ENCODE measurements at regions not wholly inside any gene's neighbourhood (a gene's known extent, or its start where the extent isn't known, plus 50 kb on each side); places are given as distances from the start of the nearest gene placed in this dataset.

DNA sequence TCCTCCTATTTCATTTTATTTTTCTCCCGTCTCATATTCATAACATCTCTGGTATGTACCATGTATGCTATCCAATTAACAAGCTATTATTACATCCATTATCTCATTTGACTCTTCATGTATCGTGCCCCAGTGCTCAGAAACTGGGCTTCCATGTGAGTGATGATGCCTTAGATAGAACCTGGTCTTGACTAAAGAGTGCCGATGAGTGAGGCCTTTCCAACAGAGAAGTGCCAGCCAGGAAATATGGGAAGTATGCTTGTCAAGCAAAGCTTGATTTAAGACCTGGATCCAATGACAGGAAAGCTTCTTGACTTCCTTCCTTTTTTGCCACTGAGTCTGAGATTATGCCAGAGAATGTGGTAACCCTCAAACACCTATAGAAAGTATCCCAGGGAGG lies 371.7 kb upstream of the FGF13 start:
- Histone ChIP-seq H2AFZ (no peak overlapping the region), H3K79me2 (replicated peaks; ENCODE audit: insufficient read depth) (no peaks in the 10 kb centered on the region), H3F3A (replicated peaks; ENCODE audit: low read depth) (no peaks in the 10 kb centered on the region), H3K27ac (ENCODE audit: low read depth) (no peak overlapping the region), H3K36me3 (ENCODE audit: insufficient read depth) (no peaks in the 10 kb centered on the region), H4K20me1 (replicated peaks; ENCODE audit: insufficient read depth) (no peaks in the 10 kb centered on the region), H3K4me3 (no peak overlapping the region), H3K9me2 (ENCODE audit: insufficient read depth) (no peaks in the 10 kb centered on the region), H3K27me3 (ENCODE audit: insufficient read depth) (no peaks in the 10 kb centered on the region), H3K4me1 (ENCODE audit: insufficient read depth) (no peaks in the 10 kb centered on the region), H3K4me2 (no peak overlapping the region)
- no peak for TF ChIP-seq ZNF462 (CRISPR knock-in tag; IDR thresholded peaks at IDR 0.05)
- no peak for TF ChIP-seq ZNF114 (CRISPR knock-in tag; IDR thresholded peaks at IDR 0.05)
- TF ChIP-seq ZNF331 (CRISPR knock-in tag; IDR thresholded peaks at IDR 0.05; ENCODE audit: low read depth) = no peak
- no peak for TF ChIP-seq JUNB (IDR thresholded peaks at IDR 0.05; ENCODE audit: unreplicated experiment)
- TF ChIP-seq, protein P1, sequence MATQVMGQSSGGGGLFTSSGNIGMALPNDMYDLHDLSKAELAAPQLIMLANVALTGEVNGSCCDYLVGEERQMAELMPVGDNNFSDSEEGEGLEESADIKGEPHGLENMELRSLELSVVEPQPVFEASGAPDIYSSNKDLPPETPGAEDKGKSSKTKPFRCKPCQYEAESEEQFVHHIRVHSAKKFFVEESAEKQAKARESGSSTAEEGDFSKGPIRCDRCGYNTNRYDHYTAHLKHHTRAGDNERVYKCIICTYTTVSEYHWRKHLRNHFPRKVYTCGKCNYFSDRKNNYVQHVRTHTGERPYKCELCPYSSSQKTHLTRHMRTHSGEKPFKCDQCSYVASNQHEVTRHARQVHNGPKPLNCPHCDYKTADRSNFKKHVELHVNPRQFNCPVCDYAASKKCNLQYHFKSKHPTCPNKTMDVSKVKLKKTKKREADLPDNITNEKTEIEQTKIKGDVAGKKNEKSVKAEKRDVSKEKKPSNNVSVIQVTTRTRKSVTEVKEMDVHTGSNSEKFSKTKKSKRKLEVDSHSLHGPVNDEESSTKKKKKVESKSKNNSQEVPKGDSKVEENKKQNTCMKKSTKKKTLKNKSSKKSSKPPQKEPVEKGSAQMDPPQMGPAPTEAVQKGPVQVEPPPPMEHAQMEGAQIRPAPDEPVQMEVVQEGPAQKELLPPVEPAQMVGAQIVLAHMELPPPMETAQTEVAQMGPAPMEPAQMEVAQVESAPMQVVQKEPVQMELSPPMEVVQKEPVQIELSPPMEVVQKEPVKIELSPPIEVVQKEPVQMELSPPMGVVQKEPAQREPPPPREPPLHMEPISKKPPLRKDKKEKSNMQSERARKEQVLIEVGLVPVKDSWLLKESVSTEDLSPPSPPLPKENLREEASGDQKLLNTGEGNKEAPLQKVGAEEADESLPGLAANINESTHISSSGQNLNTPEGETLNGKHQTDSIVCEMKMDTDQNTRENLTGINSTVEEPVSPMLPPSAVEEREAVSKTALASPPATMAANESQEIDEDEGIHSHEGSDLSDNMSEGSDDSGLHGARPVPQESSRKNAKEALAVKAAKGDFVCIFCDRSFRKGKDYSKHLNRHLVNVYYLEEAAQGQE (IDR thresholded peaks at IDR 0.05; ENCODE audit: unreplicated experiment) = no peak
- no peak for TF ChIP-seq ETS1 (IDR thresholded peaks at IDR 0.05)
- no peak for TF ChIP-seq NANOG (IDR thresholded peaks at IDR 0.05; ENCODE audit: borderline replicate concordance)
- TF ChIP-seq EZH2 (IDR thresholded peaks at IDR 0.05; ENCODE audit: low read depth, unreplicated experiment) = no peak
- TF ChIP-seq, protein P2, sequence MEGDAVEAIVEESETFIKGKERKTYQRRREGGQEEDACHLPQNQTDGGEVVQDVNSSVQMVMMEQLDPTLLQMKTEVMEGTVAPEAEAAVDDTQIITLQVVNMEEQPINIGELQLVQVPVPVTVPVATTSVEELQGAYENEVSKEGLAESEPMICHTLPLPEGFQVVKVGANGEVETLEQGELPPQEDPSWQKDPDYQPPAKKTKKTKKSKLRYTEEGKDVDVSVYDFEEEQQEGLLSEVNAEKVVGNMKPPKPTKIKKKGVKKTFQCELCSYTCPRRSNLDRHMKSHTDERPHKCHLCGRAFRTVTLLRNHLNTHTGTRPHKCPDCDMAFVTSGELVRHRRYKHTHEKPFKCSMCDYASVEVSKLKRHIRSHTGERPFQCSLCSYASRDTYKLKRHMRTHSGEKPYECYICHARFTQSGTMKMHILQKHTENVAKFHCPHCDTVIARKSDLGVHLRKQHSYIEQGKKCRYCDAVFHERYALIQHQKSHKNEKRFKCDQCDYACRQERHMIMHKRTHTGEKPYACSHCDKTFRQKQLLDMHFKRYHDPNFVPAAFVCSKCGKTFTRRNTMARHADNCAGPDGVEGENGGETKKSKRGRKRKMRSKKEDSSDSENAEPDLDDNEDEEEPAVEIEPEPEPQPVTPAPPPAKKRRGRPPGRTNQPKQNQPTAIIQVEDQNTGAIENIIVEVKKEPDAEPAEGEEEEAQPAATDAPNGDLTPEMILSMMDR (conservative IDR thresholded peaks at IDR 0.05; ENCODE audit: low read depth in 2 of 2) = no peak
- TF ChIP-seq CREB1 (CRISPR knock-in tag; IDR thresholded peaks at IDR 0.05; ENCODE audit: low read depth) = no peak
- no peak for TF ChIP-seq EZH2phosphoT487 (IDR thresholded peaks at IDR 0.05; ENCODE audit: unreplicated experiment)
- no peak for TF ChIP-seq POLR2AphosphoS5 (IDR thresholded peaks at IDR 0.05; ENCODE audit: low read depth)
- no peak for TF ChIP-seq STAT1 (IDR thresholded peaks at IDR 0.05; ENCODE audit: unreplicated experiment)
- Mint-ChIP-seq H3K4me3 (no peak overlapping the region), H3K27me3 (ENCODE audit: insufficient read depth, low read depth, poor library complexity) (no peaks in the 10 kb centered on the region), H3K36me3 (ENCODE audit: low read depth) (no peaks in the 10 kb centered on the region), H3K27ac (no peak overlapping the region), H3K4me1 (peaks cover 5% of the 10 kb centered on the region; the same call in 2 of the 3 replicates), H3K9me3 (no peaks in the 10 kb centered on the region)
- ATAC-seq (no peak), DNase-seq (ENCODE audit: low spot score) (no peak)
